Cerebellar cortex (tissue), 1 donor: ENCODE measurements at regions not wholly inside any gene's neighbourhood (a gene's known extent, or its start where the extent isn't known, plus 50 kb on each side); places are given as distances from the start of the nearest gene placed in this dataset.

Experiments
- DNase-seq: peaks from one replicate; pipeline ENCODE4 v3.0.0-alpha.2; 2015; ENCODE audit warnings: low spot score

- no peak for DNase-seq
These were observed 68.2 kb downstream of the MFAP3 start for GRCh38 chr5:154107010-154107409.

GRCh38 chr5:154107756-154108155 lies 69.0 kb downstream of the MFAP3 start:
- DNase-seq: no peak

GRCh38 chr5:154109416-154110106 lies 70.8 kb downstream of the MFAP3 start:
- no peak for DNase-seq

GRCh38 chr5:154110107-154110453 lies 71.3 kb downstream of the MFAP3 start:
- no peak for DNase-seq

- DNase-seq: no peak
These were observed 71.9 kb downstream of the MFAP3 start for GRCh38 chr5:154110716-154111115.

GRCh38 chr5:154111214-154111613 lies 72.4 kb downstream of the MFAP3 start:
- no peak for DNase-seq

- DNase-seq: no peak
These were observed 73.5 kb downstream of the MFAP3 start for GRCh38 chr5:154112255-154112654.

- no peak for DNase-seq
These were observed 75.2 kb upstream of the GALNT10 start for GRCh38 chr5:154115291-154115690.

- DNase-seq: no peak
These were observed 73.5 kb upstream of the GALNT10 start for GRCh38 chr5:154117050-154117449.

GRCh38 chr5:154117930-154118329 lies 72.6 kb upstream of the GALNT10 start:
- no peak for DNase-seq

GRCh38 chr5:154118385-154118784 lies 72.1 kb upstream of the GALNT10 start:
- DNase-seq: no peak

GRCh38 chr5:154118893-154119336 lies 71.6 kb upstream of the GALNT10 start:
- no peak for DNase-seq

GRCh38 chr5:154129013-154129412 lies 61.5 kb upstream of the GALNT10 start:
- DNase-seq: no peak

- DNase-seq: no peak
These were observed 60.6 kb upstream of the GALNT10 start for GRCh38 chr5:154129921-154130320.

GRCh38 chr5:154131817-154132216 lies 58.7 kb upstream of the GALNT10 start:
- no peak for DNase-seq

GRCh38 chr5:154132718-154133307 lies 57.7 kb upstream of the GALNT10 start:
- DNase-seq: no peak

GRCh38 chr5:154133591-154133990 lies 56.9 kb upstream of the GALNT10 start:
- DNase-seq: no peak

- DNase-seq: no peak
These were observed 56.0 kb upstream of the GALNT10 start for GRCh38 chr5:154134499-154134898.

GRCh38 chr5:154135125-154135817 lies 55.3 kb upstream of the GALNT10 start:
- DNase-seq: no peak

GRCh38 chr5:154136141-154136540 lies 54.4 kb upstream of the GALNT10 start:
- DNase-seq: no peak

GRCh38 chr5:154138701-154139100 lies 51.8 kb upstream of the GALNT10 start:
- DNase-seq: peak; percentile 17

GRCh38 chr5:154140381-154140780 lies 50.2 kb upstream of the GALNT10 start:
- no peak for DNase-seq
